GM12891 (cell line): ENCODE measurements at regions not wholly inside any gene's neighbourhood (a gene's known extent, or its start where the extent isn't known, plus 50 kb on each side); places are given as distances from the start of the nearest gene placed in this dataset.

Experiments used
- DNase-seq: peaks from one replicate; pipeline ENCODE4 v3.0.0; 2011; ENCODE audit warnings: low spot score; ENCODE audit not compliant: insufficient read length
- FAIRE-seq: peaks from 2 replicates; lab custom pipeline; 2011; peaks lifted over from hg19 to GRCh38; lab: Jason Lieb, UNC
- PAX5 ChIP-seq: IDR thresholded peaks from 2 replicates; pipeline ENCODE4 v1.6.1; 2011; ENCODE audit warnings: low read length, moderate library complexity, mild to moderate bottlenecking; ENCODE audit not compliant: insufficient read depth, severe bottlenecking
- POLR2A ChIP-seq: IDR thresholded peaks from 2 replicates; pipeline ENCODE4 v1.6.1; 2011; ENCODE audit warnings: low read depth, low read length, control low read depth
- POLR2AphosphoS5 ChIP-seq: IDR thresholded peaks from 2 replicates; pipeline ENCODE4 v1.6.1; 2011; ENCODE audit warnings: low read depth, low read length, control low read depth
- POU2F2 ChIP-seq: IDR thresholded peaks from 2 replicates; pipeline ENCODE4 v1.6.1; 2011; ENCODE audit warnings: low read depth, mild to moderate bottlenecking, control low read depth, low read length, moderate library complexity
- SPI1 ChIP-seq: IDR thresholded peaks from 2 replicates; pipeline ENCODE4 v1.6.1; 2011; ENCODE audit warnings: low read depth, low read length, control low read depth
- TAF1 ChIP-seq: IDR thresholded peaks from 2 replicates; pipeline ENCODE4 v1.6.1; 2011; ENCODE audit warnings: low read depth, low read length, control low read depth

DNA sequence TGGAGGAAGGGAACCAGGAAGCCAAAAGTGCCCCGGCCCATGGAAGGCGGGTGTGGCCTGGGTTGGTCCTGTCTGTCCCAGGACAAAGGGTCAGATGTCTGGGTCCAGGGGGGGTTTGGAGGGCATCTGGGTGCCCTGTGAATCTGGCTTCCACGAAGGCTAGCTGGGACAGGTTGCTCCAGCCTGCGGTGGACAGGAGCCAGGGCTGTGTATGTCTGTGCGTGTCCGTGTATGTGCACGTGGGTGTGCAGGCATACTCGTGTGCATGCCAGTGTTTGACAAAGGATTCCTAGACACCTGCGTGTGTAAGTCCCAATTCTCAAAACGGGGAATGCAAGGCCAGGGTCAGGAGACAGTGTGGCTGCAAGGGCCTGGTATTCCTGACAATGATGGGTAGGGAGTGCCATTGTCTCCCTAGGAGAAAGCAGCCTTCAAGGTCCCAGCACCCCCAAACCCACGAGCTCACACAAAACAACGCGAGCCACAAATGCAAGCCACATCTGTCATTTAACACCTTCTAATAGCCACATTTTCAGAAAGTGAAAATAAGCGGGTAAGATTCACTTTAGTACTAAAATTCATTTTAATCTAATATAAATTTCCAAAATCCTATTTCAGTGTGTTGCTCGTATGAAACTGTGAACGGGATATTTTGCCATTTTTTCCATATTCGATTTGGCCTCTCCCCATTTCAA lies 78.4 kb upstream of the WNT7B start:
- no peak for DNase-seq
- TF ChIP-seq PAX5 (no peak), SPI1 (no peak), POU2F2 (no peak), POLR2A (no peak), POLR2AphosphoS5 (no peak), TAF1 (no peak)
- peak; percentile 9 for FAIRE-seq

DNA sequence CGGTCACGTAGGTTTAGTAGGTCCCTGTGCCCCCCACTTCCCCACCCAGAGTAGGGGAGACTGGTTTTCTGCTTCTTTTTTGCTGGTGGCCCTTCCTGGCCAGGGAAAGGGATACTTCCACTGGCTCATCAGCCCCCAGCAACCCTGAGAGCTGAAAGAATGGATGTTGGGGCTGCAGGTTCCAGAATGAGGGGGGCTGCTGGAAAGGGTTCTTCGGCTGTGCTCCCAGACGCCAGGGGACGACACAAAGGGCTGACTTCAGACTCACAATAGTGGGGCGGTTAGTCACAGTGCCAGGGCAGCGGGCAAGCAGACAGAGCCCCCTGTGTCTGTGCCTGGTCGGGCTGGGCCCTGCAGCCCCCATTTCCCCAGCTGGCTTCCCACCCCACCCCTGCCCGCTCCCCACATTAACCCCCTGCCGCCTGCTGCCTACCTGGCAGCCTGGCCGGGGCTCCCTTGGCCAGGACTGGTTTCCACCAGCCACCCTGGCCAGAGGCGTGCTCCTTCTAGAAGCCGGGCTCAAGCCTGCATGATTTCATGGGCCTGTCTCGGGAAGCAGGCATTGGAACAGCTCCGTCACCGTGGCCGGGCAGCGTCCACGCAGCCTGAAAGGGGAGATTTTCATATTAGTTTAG lies 79.1 kb upstream of the WNT7B start:
- DNase-seq (no peak), FAIRE-seq (no peak)
- no peak for TF ChIP-seq PAX5
- TF ChIP-seq SPI1 = no peak

- DNase-seq (no peak), FAIRE-seq (no peak)
- no peak for TF ChIP-seq POLR2AphosphoS5
- no peak for TF ChIP-seq TAF1
- TF ChIP-seq POLR2A = no peak
- no peak for TF ChIP-seq SPI1
- TF ChIP-seq POU2F2 = no peak
- TF ChIP-seq PAX5 = no peak
Measured at GRCh38 chr22:46056546-46057245, 79.7 kb upstream of the WNT7B start.

GRCh38 chr22:46057246-46058090 lies 80.5 kb upstream of the WNT7B start:
- DNase-seq (no peak), FAIRE-seq (no peak)
- no peak for TF ChIP-seq POU2F2
- TF ChIP-seq TAF1 = no peak
- TF ChIP-seq POLR2A = no peak
- no peak for TF ChIP-seq POLR2AphosphoS5

GRCh38 chr22:46058091-46058420 lies 81.1 kb upstream of the WNT7B start:
- DNase-seq (peak; percentile 80), FAIRE-seq (peak; percentile 92)
- TF ChIP-seq TAF1 = no peak
- peak; percentile 98 for TF ChIP-seq POU2F2
- no peak for TF ChIP-seq POLR2A
- TF ChIP-seq PAX5 = no peak
- no peak for TF ChIP-seq POLR2AphosphoS5

GRCh38 chr22:46058591-46059519 lies 81.9 kb upstream of the WNT7B start:
- no peak for FAIRE-seq
- DNase-seq = no peak
- TF ChIP-seq PAX5 = no peak
- TF ChIP-seq SPI1 = no peak
- TF ChIP-seq POU2F2 = no peak

GRCh38 chr22:46060292-46061123 lies 83.5 kb upstream of the WNT7B start:
- TF ChIP-seq POLR2AphosphoS5 = no peak
- no peak for TF ChIP-seq TAF1
- no peak for TF ChIP-seq POLR2A
- no peak for TF ChIP-seq PAX5
- no peak for TF ChIP-seq SPI1
- no peak for TF ChIP-seq POU2F2
- no peak for DNase-seq
- no peak for FAIRE-seq

- TF ChIP-seq PAX5 (no peak), POLR2AphosphoS5 (no peak), TAF1 (no peak), POLR2A (no peak), POU2F2 (no peak), SPI1 (no peak)
- DNase-seq (no peak), FAIRE-seq (no peak)
Measured at GRCh38 chr22:46061124-46061500, 84.2 kb upstream of the WNT7B start.
